ENCODE measurements at regions not wholly inside any gene's neighbourhood (a gene's known extent, or its start where the extent isn't known, plus 50 kb on each side); places are given as distances from the start of the nearest gene placed in this dataset.

DNA sequence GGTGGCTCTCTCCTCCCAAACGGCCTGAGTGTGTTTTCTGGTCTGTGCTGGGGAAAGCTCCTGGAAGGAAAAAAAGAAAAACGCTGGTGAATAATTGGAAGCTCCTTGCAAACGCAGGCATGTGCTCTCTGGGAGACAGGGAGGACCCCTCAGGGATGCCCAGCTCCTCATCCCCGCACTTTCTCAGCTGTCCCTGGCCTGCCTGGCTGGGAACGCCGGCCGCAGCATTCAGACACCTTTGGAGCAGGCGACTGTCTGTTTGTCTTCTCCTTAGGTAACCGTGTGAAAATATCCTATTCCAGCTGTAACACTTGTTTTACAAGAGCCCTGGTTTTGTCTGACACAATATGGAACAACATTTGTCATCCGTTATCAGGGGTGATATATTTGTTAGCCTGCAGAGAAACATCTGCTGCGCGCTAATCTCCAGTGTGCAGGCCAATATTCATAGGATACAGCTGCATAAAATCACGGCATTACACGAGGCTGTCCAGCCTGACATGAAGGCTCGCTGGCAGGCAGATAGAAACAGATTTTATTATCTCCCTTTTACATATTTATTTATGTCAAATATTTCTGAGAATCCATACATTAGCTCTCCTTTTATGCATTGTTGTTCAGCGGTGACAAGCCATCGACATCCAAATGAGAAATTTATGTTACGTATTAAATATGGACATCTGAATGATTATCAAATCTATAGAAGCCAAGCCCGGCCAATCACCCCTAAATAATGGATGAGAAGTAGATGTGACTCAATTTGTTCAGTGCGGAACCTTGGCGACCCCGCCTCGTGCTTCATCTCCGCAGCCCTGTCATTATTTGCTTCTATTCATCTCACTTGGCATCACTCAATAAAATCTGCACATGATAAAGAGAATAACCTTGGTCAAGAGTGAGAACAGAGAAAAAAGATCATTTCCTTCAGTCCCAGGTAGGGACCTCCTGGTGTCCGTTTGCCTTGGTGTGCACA, 675.1 kb upstream of the SALL3 start:
- FAIRE-seq: no peak

DNA sequence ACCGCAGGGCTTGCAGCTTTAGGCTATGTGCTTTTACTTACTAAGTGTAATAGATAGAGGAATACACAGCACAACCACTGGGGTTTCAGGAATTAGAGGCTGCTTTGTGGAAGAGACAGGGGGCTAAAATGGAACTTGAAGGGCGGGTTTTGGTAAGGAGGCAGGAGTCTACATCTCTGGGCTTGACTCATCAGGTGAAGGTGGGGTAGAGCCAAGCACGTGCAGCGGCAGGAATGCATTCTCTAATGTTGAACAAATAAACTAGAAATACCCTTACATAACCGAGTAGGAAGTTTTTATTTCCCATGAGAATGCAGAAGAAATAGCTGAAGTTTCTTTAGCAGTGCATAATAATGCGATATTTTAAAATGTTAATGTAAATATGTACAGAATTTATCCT, 673.8 kb upstream of the SALL3 start:
- no peak for DNase-seq (ENCODE audit: insufficient read length)
- TF ChIP-seq POLR2AphosphoS5 (IDR thresholded peaks at IDR 0.05; ENCODE audit: low read depth, low read length) (no peak), POLR2A (IDR thresholded peaks at IDR 0.05; ENCODE audit: low read depth, low read length) (no peak), TAF1 (IDR thresholded peaks at IDR 0.05; ENCODE audit: borderline replicate concordance, low read depth, low read length) (no peak)
- no peak for FAIRE-seq

More for the DNA sequence above, 675.1 kb upstream of the SALL3 start:
- TF ChIP-seq POLR2AphosphoS5 (IDR thresholded peaks at IDR 0.05; ENCODE audit: low read depth, low read length): no peak
- TF ChIP-seq POLR2A (IDR thresholded peaks at IDR 0.05; ENCODE audit: low read depth, low read length): no peak
- no peak for DNase-seq (ENCODE audit: insufficient read length)

- no peak for FAIRE-seq
- no peak for DNase-seq (ENCODE audit: insufficient read length)
- TF ChIP-seq POLR2A (IDR thresholded peaks at IDR 0.05; ENCODE audit: low read depth, low read length): no peak
- no peak for TF ChIP-seq TAF1 (IDR thresholded peaks at IDR 0.05; ENCODE audit: borderline replicate concordance, low read depth, low read length)
- no peak for TF ChIP-seq POLR2AphosphoS5 (IDR thresholded peaks at IDR 0.05; ENCODE audit: low read depth, low read length)
Observed at GRCh38 chr18:78309307-78309706, 670.3 kb upstream of the SALL3 start.

DNA sequence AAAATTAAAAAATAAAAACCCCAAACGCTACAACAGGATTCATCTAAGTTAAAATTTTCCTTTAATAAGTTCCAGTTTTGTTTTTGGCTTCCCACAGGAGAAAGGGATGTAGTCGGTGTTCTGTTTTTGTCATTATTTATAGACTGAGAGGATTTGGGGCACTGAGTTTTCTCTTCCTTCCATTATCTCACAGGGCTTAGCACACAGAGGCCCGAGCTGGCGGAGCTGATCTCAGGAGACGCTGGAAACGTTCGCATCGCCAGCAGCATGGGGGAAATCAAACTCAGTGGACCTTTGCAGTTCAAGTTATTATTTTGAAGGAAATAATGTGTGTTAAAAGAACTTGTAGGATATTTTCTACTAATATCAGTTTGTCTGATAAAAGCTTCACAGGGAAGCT, 669.7 kb upstream of the SALL3 start:
- FAIRE-seq (no peak), DNase-seq (ENCODE audit: insufficient read length) (no peak)
- TF ChIP-seq POLR2A (IDR thresholded peaks at IDR 0.05; ENCODE audit: low read depth, low read length): no peak
- no peak for TF ChIP-seq TAF1 (IDR thresholded peaks at IDR 0.05; ENCODE audit: borderline replicate concordance, low read depth, low read length)
- TF ChIP-seq POLR2AphosphoS5 (IDR thresholded peaks at IDR 0.05; ENCODE audit: low read depth, low read length): no peak

DNA sequence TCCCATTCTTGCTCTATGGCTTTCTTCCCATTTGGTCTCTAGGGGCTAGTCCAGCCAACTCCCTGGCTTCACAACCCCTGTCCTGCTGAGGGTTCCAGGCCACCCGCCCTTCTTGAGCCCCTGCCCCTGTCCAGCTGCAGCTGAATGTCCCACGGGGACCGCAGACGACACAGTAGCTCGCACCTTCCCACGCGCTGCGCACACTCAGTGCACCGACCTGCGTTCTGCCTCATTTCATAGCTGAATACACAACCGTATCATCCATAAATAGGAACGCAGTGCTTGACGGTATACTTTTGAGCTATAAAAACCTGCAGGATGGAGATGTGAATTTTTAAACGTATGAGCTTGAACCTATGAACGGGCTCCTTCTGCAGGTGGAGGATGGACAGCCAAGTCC, 660.4 kb upstream of the SALL3 start:
- FAIRE-seq: no peak
- DNase-seq (ENCODE audit: insufficient read length): no peak
- TF ChIP-seq TAF1 (IDR thresholded peaks at IDR 0.05; ENCODE audit: borderline replicate concordance, low read depth, low read length): no peak
- TF ChIP-seq POLR2AphosphoS5 (IDR thresholded peaks at IDR 0.05; ENCODE audit: low read depth, low read length): no peak
- no peak for TF ChIP-seq POLR2A (IDR thresholded peaks at IDR 0.05; ENCODE audit: low read depth, low read length)

DNA sequence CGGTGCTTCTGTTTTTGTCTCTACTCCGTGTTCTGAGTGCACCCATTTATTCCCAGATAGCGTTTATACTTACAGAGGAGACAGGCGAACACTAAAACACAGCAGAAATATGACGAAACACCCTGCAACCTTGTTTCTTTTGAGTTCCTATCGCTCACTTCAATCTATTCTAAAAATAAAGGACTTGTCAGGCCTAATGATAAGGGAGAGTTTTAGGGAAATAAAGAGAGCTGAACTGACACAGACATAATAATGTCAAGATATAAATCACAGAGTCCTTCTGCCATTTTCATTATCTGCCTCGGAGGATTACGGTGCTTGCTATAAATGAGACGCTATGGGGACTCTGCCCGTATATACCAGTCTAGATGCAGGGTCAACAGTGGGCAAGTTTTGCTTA, 659.7 kb upstream of the SALL3 start:
- FAIRE-seq (no peak), DNase-seq (ENCODE audit: insufficient read length) (no peak)
- TF ChIP-seq TAF1 (IDR thresholded peaks at IDR 0.05; ENCODE audit: borderline replicate concordance, low read depth, low read length) (no peak), POLR2AphosphoS5 (IDR thresholded peaks at IDR 0.05; ENCODE audit: low read depth, low read length) (no peak), POLR2A (IDR thresholded peaks at IDR 0.05; ENCODE audit: low read depth, low read length) (no peak)

DNA sequence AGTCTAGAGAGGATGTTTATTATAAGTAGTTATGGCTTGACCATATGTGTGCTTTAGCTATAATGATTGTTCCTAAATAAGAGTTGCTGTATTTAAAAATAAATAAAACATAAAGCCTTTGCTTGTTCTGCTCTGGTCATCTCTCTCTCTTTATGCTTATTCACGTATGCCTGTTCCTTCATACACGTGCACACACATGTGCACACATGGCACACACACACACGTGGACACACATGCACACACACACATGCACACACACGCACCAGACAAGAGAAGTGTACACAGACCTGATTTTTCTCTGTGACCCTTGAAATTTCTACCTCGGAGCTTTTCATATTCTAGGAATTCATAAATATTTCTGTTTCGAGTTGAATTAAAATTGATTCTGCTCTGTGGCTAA, 658.2 kb upstream of the SALL3 start:
- DNase-seq (ENCODE audit: insufficient read length) (no peak), FAIRE-seq (no peak)

GRCh38 chr18:78323453-78324197, 656.0 kb upstream of the SALL3 start:
- no peak for FAIRE-seq
- TF ChIP-seq POLR2A (IDR thresholded peaks at IDR 0.05; ENCODE audit: low read depth, low read length) (no peak), POLR2AphosphoS5 (IDR thresholded peaks at IDR 0.05; ENCODE audit: low read depth, low read length) (no peak), TAF1 (IDR thresholded peaks at IDR 0.05; ENCODE audit: borderline replicate concordance, low read depth, low read length) (no peak)
- no peak for DNase-seq (ENCODE audit: insufficient read length)

More for the DNA sequence above, 658.2 kb upstream of the SALL3 start:
- TF ChIP-seq POLR2AphosphoS5 (IDR thresholded peaks at IDR 0.05; ENCODE audit: low read depth, low read length) (no peak), POLR2A (IDR thresholded peaks at IDR 0.05; ENCODE audit: low read depth, low read length) (no peak), TAF1 (IDR thresholded peaks at IDR 0.05; ENCODE audit: borderline replicate concordance, low read depth, low read length) (no peak)

DNA sequence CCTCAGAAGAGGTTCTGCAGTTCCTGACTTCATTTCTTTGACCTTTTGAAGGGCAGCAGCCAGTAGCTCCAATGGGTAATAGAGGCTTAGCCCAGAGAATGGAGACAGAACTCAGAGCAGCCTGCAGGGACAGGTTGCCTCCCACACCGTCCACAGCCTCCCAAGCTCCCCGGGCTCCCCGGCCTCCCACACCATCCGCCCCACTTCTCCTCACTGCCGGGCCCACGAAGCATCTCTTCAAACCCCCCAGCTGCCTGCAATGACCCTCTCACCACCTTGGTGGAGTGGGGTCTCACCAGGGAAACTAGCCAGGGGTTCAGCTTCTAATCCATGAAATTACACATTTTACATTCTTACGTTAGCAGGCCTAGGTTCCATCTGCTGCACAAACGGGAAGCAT, 652.0 kb upstream of the SALL3 start:
- DNase-seq (ENCODE audit: insufficient read length) (no peak), FAIRE-seq (no peak)
- TF ChIP-seq TAF1 (IDR thresholded peaks at IDR 0.05; ENCODE audit: borderline replicate concordance, low read depth, low read length) (no peak), POLR2AphosphoS5 (IDR thresholded peaks at IDR 0.05; ENCODE audit: low read depth, low read length) (no peak), POLR2A (IDR thresholded peaks at IDR 0.05; ENCODE audit: low read depth, low read length) (no peak)

DNA sequence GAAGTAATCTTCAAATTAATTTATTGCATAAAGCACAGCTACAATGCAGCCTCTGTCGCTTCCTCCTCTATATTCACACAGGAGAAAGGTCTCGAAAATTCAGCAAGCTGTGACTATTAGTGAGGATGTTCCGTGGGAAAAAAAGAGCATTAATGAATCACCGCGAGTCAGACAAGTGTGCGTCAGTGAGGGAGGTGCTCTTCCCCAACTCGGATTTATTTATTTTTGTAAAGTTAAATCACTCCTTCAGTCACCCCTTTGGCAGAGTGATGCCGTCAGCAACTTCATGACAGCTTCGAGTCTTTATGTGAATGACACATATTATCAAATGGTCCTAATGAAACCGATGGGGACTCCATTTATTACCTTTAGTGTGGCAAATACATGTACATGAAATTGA, 648.9 kb upstream of the SALL3 start:
- no peak for DNase-seq (ENCODE audit: insufficient read length)
- no peak for TF ChIP-seq POLR2A (IDR thresholded peaks at IDR 0.05; ENCODE audit: low read depth, low read length)
- TF ChIP-seq POLR2AphosphoS5 (IDR thresholded peaks at IDR 0.05; ENCODE audit: low read depth, low read length): no peak
- no peak for TF ChIP-seq TAF1 (IDR thresholded peaks at IDR 0.05; ENCODE audit: borderline replicate concordance, low read depth, low read length)
- FAIRE-seq: no peak

DNA sequence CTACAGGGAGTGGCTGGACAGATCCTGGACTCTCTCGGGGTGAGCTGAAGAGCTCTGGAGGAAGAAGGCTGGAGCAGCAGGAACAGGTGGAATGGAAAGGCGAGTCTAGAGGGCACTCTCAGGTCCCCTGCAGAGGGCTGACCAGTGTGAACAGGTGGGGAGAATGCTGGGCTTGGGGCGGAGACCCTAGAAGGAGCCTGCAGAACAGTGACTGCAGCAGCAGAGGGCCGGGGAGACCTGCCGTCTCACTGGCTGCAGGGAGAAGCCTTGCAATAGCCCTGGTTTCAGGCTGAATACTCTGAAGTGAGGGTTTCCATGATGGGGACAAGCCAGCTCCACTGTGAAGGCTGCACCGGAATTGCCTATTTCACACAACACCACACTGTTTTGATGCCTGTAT, 626.7 kb upstream of the SALL3 start:
- DNase-seq (ENCODE audit: insufficient read length): no peak
- no peak for TF ChIP-seq TAF1 (IDR thresholded peaks at IDR 0.05; ENCODE audit: borderline replicate concordance, low read depth, low read length)
- TF ChIP-seq POLR2AphosphoS5 (IDR thresholded peaks at IDR 0.05; ENCODE audit: low read depth, low read length): no peak
- TF ChIP-seq POLR2A (IDR thresholded peaks at IDR 0.05; ENCODE audit: low read depth, low read length): no peak
- FAIRE-seq: no peak

Data from GM12892 (cell line).